ENCODE measurements at regions not wholly inside any gene's neighbourhood (a gene's known extent, or its start where the extent isn't known, plus 50 kb on each side); places are given as distances from the start of the nearest gene placed in this dataset.

DNA sequence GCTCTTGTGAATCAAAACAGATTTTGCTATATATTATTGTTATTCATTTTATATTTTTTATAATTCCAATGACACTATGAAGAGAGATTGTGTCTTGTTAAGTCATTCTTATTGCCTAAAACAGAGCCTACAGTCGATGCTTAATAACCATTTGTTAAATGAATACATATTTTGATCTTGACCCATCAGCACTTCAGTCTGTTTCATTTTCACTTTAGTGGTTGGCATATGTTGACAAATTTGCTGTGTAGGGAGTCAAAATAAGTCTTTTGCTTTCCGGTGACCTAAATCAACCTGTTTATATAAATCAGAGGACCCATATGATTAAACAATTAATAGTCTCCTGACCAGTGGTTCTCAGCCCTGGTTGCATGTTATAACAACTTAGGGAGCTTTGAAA lies 97.1 kb downstream of the TXNL1 start:
- ChIA-PET CTCF (interaction anchor here (0.6 kb wide), 2 partner anchors 25 to 1072 kb away, joined by 3 to 4 read pairs; no protein-coding TSS in a partner anchor), POLR2A (no interaction called here)
- no peaks in the 10 kb centered on the region for H3K9me3 ChIP-seq (ENCODE audit: control insufficient read depth, insufficient read depth, low read depth, low read length)
- no peak overlapping the region for H3K4me3 ChIP-seq (ENCODE audit: low read depth, low read length)
- no peak for TF ChIP-seq ZNF366 (tag by site-specific recombination; conservative IDR thresholded peaks at IDR 0.05)
- H3K4me1 ChIP-seq (ENCODE audit: control insufficient read depth, insufficient read depth, low read length), result no peaks in the 10 kb centered on the region
- H3K27ac ChIP-seq (ENCODE audit: extremely low read depth, low read depth, low read length), result no peak overlapping the region
- H3K36me3 ChIP-seq (ENCODE audit: control insufficient read depth in 2 of 2, insufficient read depth in 1 of 2, low read length in 2 of 2), result no peaks in the 10 kb centered on the region

- TF ChIP-seq ZNF404 (tag by site-specific recombination; IDR thresholded peaks at IDR 0.05) (no peak), EGR2 (tag by site-specific recombination; IDR thresholded peaks at IDR 0.05; ENCODE audit: low read depth) (no peak), ZBTB20 (tag by site-specific recombination; IDR thresholded peaks at IDR 0.05) (no peak), ZNF416 (tag by site-specific recombination; IDR thresholded peaks at IDR 0.05) (no peak), ZNF768 (tag by site-specific recombination; IDR thresholded peaks at IDR 0.05) (no peak), ZNF335 (tag by site-specific recombination; conservative IDR thresholded peaks at IDR 0.05) (no peak), ZNF433 (tag by site-specific recombination; IDR thresholded peaks at IDR 0.05; ENCODE audit: low read depth) (no peak), ZNF777 (tag by site-specific recombination; IDR thresholded peaks at IDR 0.05; ENCODE audit: borderline replicate concordance) (no peak), ZNF521 (tag by site-specific recombination; IDR thresholded peaks at IDR 0.05) (no peak), BCL11A (tag by site-specific recombination; IDR thresholded peaks at IDR 0.05; ENCODE audit: low read depth) (no peak), ZNF610 (tag by site-specific recombination; IDR thresholded peaks at IDR 0.05; ENCODE audit: borderline replicate concordance) (no peak)
- Histone ChIP-seq H3K36me3 (ENCODE audit: control insufficient read depth in 2 of 2, insufficient read depth in 1 of 2, low read length in 2 of 2) (no peaks in the 10 kb centered on the region), H3K9me3 (ENCODE audit: control insufficient read depth, insufficient read depth, low read depth, low read length) (no peaks in the 10 kb centered on the region), H3K27ac (ENCODE audit: extremely low read depth, low read depth, low read length) (no peak overlapping the region), H3K4me1 (ENCODE audit: control insufficient read depth, insufficient read depth, low read length) (no peaks in the 10 kb centered on the region), H3K4me3 (ENCODE audit: low read depth, low read length) (no peak overlapping the region)
- ChIA-PET CTCF (no interaction called here), POLR2A (no interaction called here)
Observed at GRCh38 chr18:56538746-56539145, 99.6 kb downstream of the TXNL1 start.

DNA sequence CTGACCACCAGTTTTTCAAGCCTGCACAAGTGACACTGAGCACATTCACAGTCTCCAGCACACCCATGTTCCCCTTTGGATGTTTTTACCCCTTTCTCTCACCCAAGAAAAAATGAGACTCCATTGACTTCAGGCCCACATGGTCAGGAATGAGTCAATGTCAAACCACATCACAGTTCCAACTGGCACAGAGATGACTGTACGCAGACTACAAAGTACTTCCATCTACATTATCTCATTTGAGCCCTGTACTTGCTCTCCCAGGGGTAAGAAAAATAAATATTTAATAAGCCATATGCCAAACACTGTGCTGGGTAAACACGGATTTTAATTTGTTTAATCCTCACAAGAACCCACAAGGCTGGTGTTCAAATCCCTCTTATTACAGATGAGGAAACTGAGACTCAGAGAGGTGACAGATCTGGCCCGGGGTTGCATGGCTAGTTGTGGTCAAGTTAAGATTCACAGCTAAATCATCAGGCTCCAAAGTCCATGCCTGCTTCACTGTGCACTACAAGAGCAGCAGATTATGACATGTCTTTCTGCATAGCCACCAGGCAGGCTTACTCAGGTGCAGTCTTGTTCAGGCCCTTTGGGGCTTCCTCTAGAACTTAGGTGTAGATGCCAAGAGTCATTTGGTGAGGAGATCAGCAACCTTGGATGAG lies 106.1 kb downstream of the TXNL1 start:
- Histone ChIP-seq H3K4me3 (ENCODE audit: low read depth, low read length) (no peak overlapping the region), H3K4me1 (ENCODE audit: control insufficient read depth, insufficient read depth, low read length) (no peaks in the 10 kb centered on the region), H3K27ac (ENCODE audit: extremely low read depth, low read depth, low read length) (no peak overlapping the region), H3K36me3 (ENCODE audit: control insufficient read depth in 2 of 2, insufficient read depth in 1 of 2, low read length in 2 of 2) (no peaks in the 10 kb centered on the region), H3K9me3 (ENCODE audit: control insufficient read depth, insufficient read depth, low read depth, low read length) (no peaks in the 10 kb centered on the region)
- CTCF ChIA-PET, result no interaction called here
- POLR2A ChIA-PET, result no interaction called here
- TF ChIP-seq ZNF692 (tag by site-specific recombination; IDR thresholded peaks at IDR 0.05), result no peak
- TF ChIP-seq ZNF670 (tag by site-specific recombination; IDR thresholded peaks at IDR 0.05; ENCODE audit: low read depth), result no peak
- TF ChIP-seq ZFP69B (tag by site-specific recombination; IDR thresholded peaks at IDR 0.05), result no peak
- no peak for TF ChIP-seq ZFP41 (tag by site-specific recombination; IDR thresholded peaks at IDR 0.05; ENCODE audit: borderline replicate concordance)
- TF ChIP-seq, protein P1, sequence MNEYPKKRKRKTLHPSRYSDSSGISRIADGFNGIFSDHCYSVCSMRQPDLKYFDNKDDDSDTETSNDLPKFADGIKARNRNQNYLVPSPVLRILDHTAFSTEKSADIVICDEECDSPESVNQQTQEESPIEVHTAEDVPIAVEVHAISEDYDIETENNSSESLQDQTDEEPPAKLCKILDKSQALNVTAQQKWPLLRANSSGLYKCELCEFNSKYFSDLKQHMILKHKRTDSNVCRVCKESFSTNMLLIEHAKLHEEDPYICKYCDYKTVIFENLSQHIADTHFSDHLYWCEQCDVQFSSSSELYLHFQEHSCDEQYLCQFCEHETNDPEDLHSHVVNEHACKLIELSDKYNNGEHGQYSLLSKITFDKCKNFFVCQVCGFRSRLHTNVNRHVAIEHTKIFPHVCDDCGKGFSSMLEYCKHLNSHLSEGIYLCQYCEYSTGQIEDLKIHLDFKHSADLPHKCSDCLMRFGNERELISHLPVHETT (tag by site-specific recombination; IDR thresholded peaks at IDR 0.05), result no peak
- TF ChIP-seq FEZF1 (tag by site-specific recombination; IDR thresholded peaks at IDR 0.05), result no peak
- no peak for TF ChIP-seq ZNF792 (tag by site-specific recombination; IDR thresholded peaks at IDR 0.05)
- TF ChIP-seq BCL11A (tag by site-specific recombination; IDR thresholded peaks at IDR 0.05; ENCODE audit: low read depth), result no peak
- TF ChIP-seq ZNF274 (IDR thresholded peaks at IDR 0.05; ENCODE audit: low read length), result no peak
- no peak for TF ChIP-seq ZNF274 (tag by site-specific recombination; IDR thresholded peaks at IDR 0.05; ENCODE audit: borderline replicate concordance)
- no peak for TF ChIP-seq GLIS2 (tag by site-specific recombination; IDR thresholded peaks at IDR 0.05)
- TF ChIP-seq KLF16 (tag by site-specific recombination; IDR thresholded peaks at IDR 0.05), result no peak
- no peak for TF ChIP-seq ZNF629 (tag by site-specific recombination; IDR thresholded peaks at IDR 0.05)
- no peak for TF ChIP-seq ZBTB20 (tag by site-specific recombination; IDR thresholded peaks at IDR 0.05)
- TF ChIP-seq YY2 (tag by site-specific recombination; IDR thresholded peaks at IDR 0.05), result no peak
- no peak for TF ChIP-seq ZNF266 (tag by site-specific recombination; IDR thresholded peaks at IDR 0.05; ENCODE audit: low read depth)
- TF ChIP-seq, protein P2, sequence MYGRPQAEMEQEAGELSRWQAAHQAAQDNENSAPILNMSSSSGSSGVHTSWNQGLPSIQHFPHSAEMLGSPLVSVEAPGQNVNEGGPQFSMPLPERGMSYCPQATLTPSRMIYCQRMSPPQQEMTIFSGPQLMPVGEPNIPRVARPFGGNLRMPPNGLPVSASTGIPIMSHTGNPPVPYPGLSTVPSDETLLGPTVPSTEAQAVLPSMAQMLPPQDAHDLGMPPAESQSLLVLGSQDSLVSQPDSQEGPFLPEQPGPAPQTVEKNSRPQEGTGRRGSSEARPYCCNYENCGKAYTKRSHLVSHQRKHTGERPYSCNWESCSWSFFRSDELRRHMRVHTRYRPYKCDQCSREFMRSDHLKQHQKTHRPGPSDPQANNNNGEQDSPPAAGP (tag by site-specific recombination; IDR thresholded peaks at IDR 0.05), result no peak
- TF ChIP-seq, protein P3, sequence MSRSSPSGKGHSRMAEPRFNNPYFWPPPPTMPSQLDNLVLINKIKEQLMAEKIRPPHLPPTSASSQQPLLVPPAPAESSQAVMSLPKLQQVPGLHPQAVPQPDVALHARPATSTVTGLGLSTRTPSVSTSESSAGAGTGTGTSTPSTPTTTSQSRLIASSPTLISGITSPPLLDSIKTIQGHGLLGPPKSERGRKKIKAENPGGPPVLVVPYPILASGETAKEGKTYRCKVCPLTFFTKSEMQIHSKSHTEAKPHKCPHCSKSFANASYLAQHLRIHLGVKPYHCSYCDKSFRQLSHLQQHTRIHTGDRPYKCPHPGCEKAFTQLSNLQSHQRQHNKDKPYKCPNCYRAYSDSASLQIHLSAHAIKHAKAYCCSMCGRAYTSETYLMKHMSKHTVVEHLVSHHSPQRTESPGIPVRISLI (tag by site-specific recombination; IDR thresholded peaks at IDR 0.05), result no peak
- no peak for TF ChIP-seq GLI2 (tag by site-specific recombination; IDR thresholded peaks at IDR 0.05; ENCODE audit: borderline replicate concordance, low read depth)
